D721Med (cell line): ENCODE measurements at regions not wholly inside any gene's neighbourhood (a gene's known extent, or its start where the extent isn't known, plus 50 kb on each side); places are given as distances from the start of the nearest gene placed in this dataset.

Experiments
- DNase-seq: peaks from one replicate; pipeline ENCODE4 v3.0.0; 2011; ENCODE audit warnings: low spot score; ENCODE audit not compliant: insufficient read length
- FAIRE-seq: peaks from 2 replicates; lab custom pipeline; 2011; peaks lifted over from hg19 to GRCh38; lab: Jason Lieb, UNC
- CTCF ChIP-seq: IDR thresholded peaks from 2 replicates; pipeline ENCODE4 v1.5.1; 2012; ENCODE audit warnings: mild to moderate bottlenecking, control low read depth; ENCODE audit not compliant: insufficient read depth; ENCODE audit errors: missing control alignments

- no peak for DNase-seq
- no peak for TF ChIP-seq CTCF
- no peak for FAIRE-seq
Observed at GRCh38 chr20:56922497-56922896, 293.4 kb downstream of the TFAP2C start.

- TF ChIP-seq CTCF: no peak
- FAIRE-seq (no peak), DNase-seq (no peak)
Observed at GRCh38 chr20:56924292-56925081, 295.4 kb downstream of the TFAP2C start.

GRCh38 chr20:56925082-56925830 lies 296.1 kb downstream of the TFAP2C start:
- DNase-seq (no peak), FAIRE-seq (no peak)
- TF ChIP-seq CTCF: no peak

GRCh38 chr20:56925831-56926170 lies 296.7 kb downstream of the TFAP2C start:
- FAIRE-seq (no peak), DNase-seq (no peak)

GRCh38 chr20:56926501-56926900 lies 297.4 kb downstream of the TFAP2C start:
- FAIRE-seq: no peak
- TF ChIP-seq CTCF: no peak

More at GRCh38 chr20:56925831-56926170, 296.7 kb downstream of the TFAP2C start:
- TF ChIP-seq CTCF: no peak

GRCh38 chr20:56927127-56927526 lies 298.0 kb downstream of the TFAP2C start:
- TF ChIP-seq CTCF: no peak
- FAIRE-seq (no peak), DNase-seq (no peak)

More at GRCh38 chr20:56926501-56926900, 297.4 kb downstream of the TFAP2C start:
- DNase-seq: no peak

- DNase-seq: no peak
- TF ChIP-seq CTCF: no peak
- no peak for FAIRE-seq
Observed at GRCh38 chr20:56928007-56928406, 298.9 kb downstream of the TFAP2C start.
